ENCODE measurements at regions not wholly inside any gene's neighbourhood (a gene's known extent, or its start where the extent isn't known, plus 50 kb on each side); places are given as distances from the start of the nearest gene placed in this dataset.

DNA sequence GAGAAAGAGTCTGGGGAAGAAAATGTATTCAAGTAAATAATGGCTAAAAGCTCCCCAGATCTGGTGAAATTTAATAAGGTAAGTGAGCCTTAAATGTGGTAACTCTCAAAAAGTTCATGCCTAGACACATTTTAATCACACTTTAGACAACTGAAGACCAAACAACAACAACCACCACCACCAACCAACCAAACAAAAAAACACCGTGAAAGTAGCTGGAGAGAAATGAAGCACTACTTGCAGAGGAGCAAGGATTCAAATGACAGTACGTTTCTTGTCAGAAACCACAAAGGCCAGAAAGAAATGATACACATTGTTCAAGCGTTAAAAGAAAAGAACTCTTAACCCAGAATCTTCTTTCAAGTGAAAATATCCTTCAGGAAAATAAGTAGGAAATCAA lies 208.3 kb downstream of the MYRFL start:
- Histone ChIP-seq H3K9me3 (no peaks in the 10 kb centered on the region), H3K27ac (ENCODE audit: low read length) (no peak overlapping the region), H3K4me3 (ENCODE audit: control insufficient read depth in 1 of 2, extremely low read depth in 1 of 2, low read length in 1 of 2) (no peak overlapping the region), H3K27me3 (replicated peaks in 1 of 2; ENCODE audit: control insufficient read depth in 2 of 2, extremely low read depth in 1 of 2, insufficient read depth in 2 of 2, low read length in 1 of 2) (peaks cover 0 to 6% of the 10 kb centered on the region in 2 experiments), H3K36me3 (ENCODE audit: control insufficient read depth in 2 of 2, extremely low read depth in 1 of 2, insufficient read depth in 1 of 2, low read length in 1 of 2) (no peaks in the 10 kb centered on the region), H3K4me1 (ENCODE audit: control insufficient read depth in 1 of 2, extremely low read depth in 1 of 2, insufficient read depth in 2 of 2, low read length in 2 of 2) (no peaks in the 10 kb centered on the region)
- POLR2A ChIA-PET = no interaction called here
- Mint-ChIP-seq H3K4me1 (no peaks in the 10 kb centered on the region), H3K36me3 (no peaks in the 10 kb centered on the region), H3K9me3 (peaks cover 0 to 4% (median 0%) of the 10 kb centered on the region in 3 donors), H3K4me3 (no peak overlapping the region), H3K27me3 (peaks cover 4 to 10% of the 10 kb centered on the region in 2 donors), H3K27ac (no peak overlapping the region)
- CTCF ChIA-PET = no interaction called here
- no peak for ATAC-seq (replicated peaks in 1 of 4)
- WGBS (ENCODE audit: insufficient coverage) = no CpG with 5 or more reads among the region's 3 CpGs
- no peak for DNase-seq

DNA sequence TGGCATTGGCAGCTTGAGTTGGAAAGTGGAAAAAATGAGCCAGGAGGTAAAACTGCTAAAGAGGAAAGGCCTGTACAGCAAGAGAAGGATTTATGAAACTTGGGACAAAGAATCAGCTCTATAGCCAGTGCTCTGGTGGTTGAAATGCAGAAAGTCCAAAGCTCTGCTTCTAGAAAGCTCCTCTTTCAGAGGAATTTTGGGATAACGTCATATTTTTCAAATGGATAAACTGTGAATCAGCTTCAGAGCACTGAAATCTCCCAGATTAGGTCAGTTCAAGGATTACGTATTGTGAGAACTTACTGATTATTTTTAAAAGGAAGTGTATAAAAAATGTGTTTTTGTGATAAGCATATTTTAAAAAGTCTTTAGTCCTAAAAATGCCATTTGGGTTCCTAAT lies 203.1 kb upstream of the CNOT2 start:
- ChIA-PET POLR2A (no interaction called here), CTCF (no interaction called here)
- peaks cover 0 to 3% of the 10 kb centered on the region in 2 donors for H3K27me3 Mint-ChIP-seq
- no peak overlapping the region for H3K27ac ChIP-seq (ENCODE audit: low read length)
- no peaks in the 10 kb centered on the region for H3K4me1 Mint-ChIP-seq
- ATAC-seq (replicated peaks in 1 of 4) (no peak), DNase-seq (no peak)
- H3K27me3 ChIP-seq (replicated peaks in 1 of 2; ENCODE audit: control insufficient read depth in 2 of 2, extremely low read depth in 1 of 2, insufficient read depth in 2 of 2, low read length in 1 of 2) = no peaks in the 10 kb centered on the region
- no peaks in the 10 kb centered on the region for H3K36me3 ChIP-seq (ENCODE audit: control insufficient read depth in 2 of 2, extremely low read depth in 1 of 2, insufficient read depth in 1 of 2, low read length in 1 of 2)
- H3K9me3 Mint-ChIP-seq = no peaks in the 10 kb centered on the region
- no peak overlapping the region for H3K27ac Mint-ChIP-seq
- no peaks in the 10 kb centered on the region for H3K36me3 Mint-ChIP-seq
- H3K4me3 Mint-ChIP-seq = no peak overlapping the region
- no peaks in the 10 kb centered on the region for H3K9me3 ChIP-seq
- WGBS (ENCODE audit: insufficient coverage) = 100% methylated on average over 1 of the region's 2 CpGs
- no peak overlapping the region for H3K4me3 ChIP-seq (ENCODE audit: control insufficient read depth in 1 of 2, extremely low read depth in 1 of 2, low read length in 1 of 2)
- H3K4me1 ChIP-seq (ENCODE audit: control insufficient read depth in 1 of 2, extremely low read depth in 1 of 2, insufficient read depth in 2 of 2, low read length in 2 of 2) = no peaks in the 10 kb centered on the region

DNA sequence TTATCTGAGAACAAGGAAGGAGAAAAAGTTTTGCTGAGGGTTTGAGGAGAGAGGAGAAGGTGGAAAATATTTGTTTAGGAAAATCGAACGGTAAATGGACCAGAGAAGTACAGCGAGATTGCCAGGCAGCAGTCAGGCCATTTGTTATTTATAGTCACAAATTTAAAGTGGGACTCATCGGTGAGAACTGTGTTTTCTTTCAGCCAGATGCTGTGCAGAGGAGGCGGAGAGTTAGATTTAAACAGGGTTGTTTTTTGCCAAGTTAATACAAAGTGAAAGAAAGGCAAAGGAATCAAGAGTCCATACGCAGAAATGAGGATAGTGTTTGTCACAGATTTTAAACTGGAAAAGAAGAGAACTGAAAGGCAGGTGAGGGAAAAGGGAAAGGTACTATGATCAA lies 200.6 kb upstream of the CNOT2 start:
- Mint-ChIP-seq H3K27ac (no peak overlapping the region), H3K27me3 (peaks cover 0 to 7% of the 10 kb centered on the region in 2 donors), H3K4me3 (no peak overlapping the region), H3K9me3 (no peaks in the 10 kb centered on the region), H3K36me3 (no peaks in the 10 kb centered on the region), H3K4me1 (no peaks in the 10 kb centered on the region)
- CTCF ChIA-PET = no interaction called here
- POLR2A ChIA-PET = no interaction called here
- Histone ChIP-seq H3K36me3 (ENCODE audit: control insufficient read depth in 2 of 2, extremely low read depth in 1 of 2, insufficient read depth in 1 of 2, low read length in 1 of 2) (no peaks in the 10 kb centered on the region), H3K4me1 (ENCODE audit: control insufficient read depth in 1 of 2, extremely low read depth in 1 of 2, insufficient read depth in 2 of 2, low read length in 2 of 2) (no peaks in the 10 kb centered on the region), H3K27ac (ENCODE audit: low read length) (no peak overlapping the region), H3K27me3 (replicated peaks in 1 of 2; ENCODE audit: control insufficient read depth in 2 of 2, extremely low read depth in 1 of 2, insufficient read depth in 2 of 2, low read length in 1 of 2) (no peaks in the 10 kb centered on the region), H3K4me3 (ENCODE audit: control insufficient read depth in 1 of 2, extremely low read depth in 1 of 2, low read length in 1 of 2) (no peak overlapping the region), H3K9me3 (no peaks in the 10 kb centered on the region)
- ATAC-seq (replicated peaks in 1 of 4) (no peak), DNase-seq (no peak)
- 96% methylated on average over 5 of the region's 6 CpGs for WGBS (ENCODE audit: insufficient coverage)

DNA sequence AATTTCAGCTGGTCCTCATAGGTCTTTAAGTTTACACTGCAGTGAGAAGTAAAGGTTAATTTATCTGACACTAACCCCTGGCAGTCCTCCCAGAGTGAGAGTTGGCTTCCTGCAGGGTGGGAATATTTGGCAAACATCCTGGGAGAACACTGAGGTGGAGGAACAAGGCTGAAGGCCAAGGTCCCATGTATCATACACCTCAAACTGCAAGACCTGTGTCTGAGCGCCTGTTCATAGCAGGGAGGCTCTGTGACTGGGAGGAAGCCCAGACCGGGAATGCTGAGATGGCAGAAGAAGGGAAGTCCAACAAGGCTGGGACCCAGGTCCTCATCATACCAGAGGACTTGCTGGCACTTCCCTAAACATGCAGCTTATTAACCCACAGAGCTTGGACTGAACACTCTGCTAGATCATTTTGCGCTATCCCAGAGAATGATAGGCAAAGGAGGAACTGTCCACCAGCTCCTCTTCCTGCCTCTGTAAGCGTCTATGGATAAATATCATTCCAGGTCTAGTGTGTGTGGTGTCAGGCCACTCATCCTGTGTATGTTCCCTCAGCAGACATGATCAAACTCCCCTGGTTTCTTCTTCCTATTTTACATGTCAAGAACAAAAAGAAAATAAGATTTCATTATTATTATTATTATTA lies 199.6 kb upstream of the CNOT2 start:
- Mint-ChIP-seq H3K27ac (no peak overlapping the region), H3K4me1 (no peaks in the 10 kb centered on the region), H3K9me3 (no peaks in the 10 kb centered on the region), H3K4me3 (no peak overlapping the region), H3K36me3 (no peaks in the 10 kb centered on the region), H3K27me3 (peaks cover 0 to 7% of the 10 kb centered on the region in 2 donors)
- ChIA-PET CTCF (no interaction called here), POLR2A (no interaction called here)
- no peak for ATAC-seq (replicated peaks in 1 of 4)
- H3K4me3 ChIP-seq (ENCODE audit: control insufficient read depth in 1 of 2, extremely low read depth in 1 of 2, low read length in 1 of 2) = no peak overlapping the region
- no peaks in the 10 kb centered on the region for H3K36me3 ChIP-seq (ENCODE audit: control insufficient read depth in 2 of 2, extremely low read depth in 1 of 2, insufficient read depth in 1 of 2, low read length in 1 of 2)
- no CpG with 5 or more reads among the region's 4 CpGs for WGBS (ENCODE audit: insufficient coverage)
- H3K27ac ChIP-seq (ENCODE audit: low read length) = no peak overlapping the region
- no peaks in the 10 kb centered on the region for H3K4me1 ChIP-seq (ENCODE audit: control insufficient read depth in 1 of 2, extremely low read depth in 1 of 2, insufficient read depth in 2 of 2, low read length in 2 of 2)
- H3K9me3 ChIP-seq = no peaks in the 10 kb centered on the region
- no peaks in the 10 kb centered on the region for H3K27me3 ChIP-seq (replicated peaks in 1 of 2; ENCODE audit: control insufficient read depth in 2 of 2, extremely low read depth in 1 of 2, insufficient read depth in 2 of 2, low read length in 1 of 2)
- no peak for DNase-seq

DNA sequence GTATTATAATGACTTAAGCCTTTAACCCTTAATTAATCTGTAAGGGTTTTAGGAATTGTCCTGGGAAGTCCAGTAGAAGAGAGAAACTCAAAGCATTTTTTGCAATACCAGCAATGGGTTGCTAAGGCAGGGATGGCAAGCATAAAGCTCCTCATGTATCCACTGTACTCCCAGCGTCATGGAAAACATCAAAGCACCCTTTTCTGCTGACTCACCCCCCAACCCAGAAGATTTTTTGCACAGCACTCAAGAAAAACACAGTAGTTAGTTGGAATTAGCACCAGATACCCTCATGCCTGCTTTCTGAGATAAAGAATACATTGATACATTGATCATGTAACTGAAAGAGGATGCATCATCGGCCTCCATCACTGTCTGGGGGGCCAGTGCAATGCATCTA lies 199.1 kb upstream of the CNOT2 start:
- no peaks in the 10 kb centered on the region for H3K36me3 ChIP-seq (ENCODE audit: control insufficient read depth in 2 of 2, extremely low read depth in 1 of 2, insufficient read depth in 1 of 2, low read length in 1 of 2)
- DNase-seq (no peak), ATAC-seq (replicated peaks in 1 of 4) (no peak)
- H3K27me3 ChIP-seq (replicated peaks in 1 of 2; ENCODE audit: control insufficient read depth in 2 of 2, extremely low read depth in 1 of 2, insufficient read depth in 2 of 2, low read length in 1 of 2) = no peaks in the 10 kb centered on the region
- no peak overlapping the region for H3K27ac ChIP-seq (ENCODE audit: low read length)
- CTCF ChIA-PET = no interaction called here
- H3K27me3 Mint-ChIP-seq = peaks cover 0 to 7% of the 10 kb centered on the region in 2 donors
- no peaks in the 10 kb centered on the region for H3K36me3 Mint-ChIP-seq
- no peak overlapping the region for H3K27ac Mint-ChIP-seq
- no peak overlapping the region for H3K4me3 Mint-ChIP-seq
- no peaks in the 10 kb centered on the region for H3K4me1 ChIP-seq (ENCODE audit: control insufficient read depth in 1 of 2, extremely low read depth in 1 of 2, insufficient read depth in 2 of 2, low read length in 2 of 2)
- POLR2A ChIA-PET = no interaction called here
- no CpG with 5 or more reads among the region's 2 CpGs for WGBS (ENCODE audit: insufficient coverage)
- no peaks in the 10 kb centered on the region for H3K9me3 ChIP-seq
- H3K4me3 ChIP-seq (ENCODE audit: control insufficient read depth in 1 of 2, extremely low read depth in 1 of 2, low read length in 1 of 2) = no peak overlapping the region
- no peaks in the 10 kb centered on the region for H3K9me3 Mint-ChIP-seq
- no peaks in the 10 kb centered on the region for H3K4me1 Mint-ChIP-seq

DNA sequence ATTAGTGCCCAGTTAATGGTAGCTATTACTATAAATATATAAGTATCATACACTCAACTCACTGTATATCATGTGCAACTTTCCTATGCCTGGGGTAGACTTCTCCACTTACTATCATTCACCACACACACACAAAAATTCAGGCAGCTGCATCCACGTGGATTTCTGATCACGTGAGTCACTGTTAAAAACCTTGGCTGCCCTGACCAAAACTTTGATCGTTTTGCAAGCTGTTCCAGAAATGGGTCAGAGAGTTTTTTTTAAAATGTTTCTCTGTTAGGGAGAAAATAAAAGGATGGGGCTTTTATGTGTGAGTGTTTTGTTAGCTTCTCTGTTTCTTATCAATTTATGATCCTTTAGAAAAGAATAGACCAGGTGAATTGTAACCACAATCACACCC lies 198.2 kb upstream of the CNOT2 start:
- Histone ChIP-seq H3K9me3 (no peaks in the 10 kb centered on the region), H3K27me3 (replicated peaks in 1 of 2; ENCODE audit: control insufficient read depth in 2 of 2, extremely low read depth in 1 of 2, insufficient read depth in 2 of 2, low read length in 1 of 2) (no peaks in the 10 kb centered on the region), H3K4me3 (ENCODE audit: control insufficient read depth in 1 of 2, extremely low read depth in 1 of 2, low read length in 1 of 2) (no peak overlapping the region), H3K27ac (ENCODE audit: low read length) (no peak overlapping the region), H3K36me3 (ENCODE audit: control insufficient read depth in 2 of 2, extremely low read depth in 1 of 2, insufficient read depth in 1 of 2, low read length in 1 of 2) (no peaks in the 10 kb centered on the region), H3K4me1 (ENCODE audit: control insufficient read depth in 1 of 2, extremely low read depth in 1 of 2, insufficient read depth in 2 of 2, low read length in 2 of 2) (no peaks in the 10 kb centered on the region)
- POLR2A ChIA-PET = no interaction called here
- peaks cover 0 to 7% of the 10 kb centered on the region in 2 donors for H3K27me3 Mint-ChIP-seq
- WGBS (ENCODE audit: insufficient coverage) = 73% methylated on average over 2 of the region's 3 CpGs
- ATAC-seq (replicated peaks in 1 of 4) (no peak), DNase-seq (no peak)
- CTCF ChIA-PET = no interaction called here
- H3K4me3 Mint-ChIP-seq = no peak overlapping the region
- H3K4me1 Mint-ChIP-seq = peaks cover 0 to 4% (median 0%) of the 10 kb centered on the region in 3 donors
- no peaks in the 10 kb centered on the region for H3K9me3 Mint-ChIP-seq
- no peak overlapping the region for H3K27ac Mint-ChIP-seq
- no peaks in the 10 kb centered on the region for H3K36me3 Mint-ChIP-seq

DNA sequence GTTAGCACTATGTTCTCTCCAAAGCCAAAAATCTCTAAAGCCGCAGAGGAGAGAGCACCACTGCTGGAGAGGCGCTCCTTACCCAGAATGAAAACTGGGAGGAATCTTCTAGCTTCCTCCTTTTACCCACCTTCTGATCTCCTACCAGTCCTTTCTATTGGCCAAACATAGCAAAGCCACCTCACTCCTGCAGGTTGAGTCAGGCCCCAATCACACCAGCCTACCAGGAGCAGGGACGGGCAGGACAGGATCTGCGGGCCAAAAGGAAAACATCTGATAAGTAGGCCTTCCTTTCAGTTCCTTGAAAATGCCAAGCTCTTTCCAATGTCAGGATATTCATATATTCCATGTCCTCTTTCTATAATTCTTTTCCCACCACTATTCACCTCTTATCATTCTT lies 197.7 kb upstream of the CNOT2 start:
- no peaks in the 10 kb centered on the region for H3K9me3 Mint-ChIP-seq
- Histone ChIP-seq H3K36me3 (ENCODE audit: control insufficient read depth in 2 of 2, extremely low read depth in 1 of 2, insufficient read depth in 1 of 2, low read length in 1 of 2) (no peaks in the 10 kb centered on the region), H3K4me1 (ENCODE audit: control insufficient read depth in 1 of 2, extremely low read depth in 1 of 2, insufficient read depth in 2 of 2, low read length in 2 of 2) (no peaks in the 10 kb centered on the region), H3K9me3 (no peaks in the 10 kb centered on the region), H3K4me3 (ENCODE audit: control insufficient read depth in 1 of 2, extremely low read depth in 1 of 2, low read length in 1 of 2) (no peak overlapping the region), H3K27ac (ENCODE audit: low read length) (no peak overlapping the region), H3K27me3 (replicated peaks in 1 of 2; ENCODE audit: control insufficient read depth in 2 of 2, extremely low read depth in 1 of 2, insufficient read depth in 2 of 2, low read length in 1 of 2) (no peaks in the 10 kb centered on the region)
- peaks cover 0 to 7% (median 0%) of the 10 kb centered on the region in 3 donors for H3K4me1 Mint-ChIP-seq
- H3K27ac Mint-ChIP-seq = no peak overlapping the region
- H3K27me3 Mint-ChIP-seq = peaks cover 0 to 7% of the 10 kb centered on the region in 2 donors
- no peak overlapping the region for H3K4me3 Mint-ChIP-seq
- CTCF ChIA-PET = interaction anchor here in 1 of 2 donors (0.5 kb wide), 1 partner anchor 755 kb away, joined by 6 read pairs; no protein-coding TSS in a partner anchor
- POLR2A ChIA-PET = no interaction called here
- ATAC-seq (replicated peaks in 1 of 4) (no peak), DNase-seq (no peak)
- H3K36me3 Mint-ChIP-seq = no peaks in the 10 kb centered on the region
- WGBS (ENCODE audit: insufficient coverage) = 80% methylated on average over 1 of the region's 4 CpGs

All from T-cell (primary cell).